ENCODE measurements at regions not wholly inside any gene's neighbourhood (a gene's known extent, or its start where the extent isn't known, plus 50 kb on each side); places are given as distances from the start of the nearest gene placed in this dataset.

- no peak overlapping the region for H3K4me3 ChIP-seq (ENCODE audit: low read depth, low read length)
- no peak for TF ChIP-seq CTCF (IDR thresholded peaks at IDR 0.05; ENCODE audit: low read depth, low read length)
Measured at GRCh38 chr20:50400705-50401586, 109.2 kb upstream of the PTPN1 start.

- H3K4me3 ChIP-seq (ENCODE audit: low read depth, low read length) = no peak overlapping the region
- TF ChIP-seq CTCF (IDR thresholded peaks at IDR 0.05; ENCODE audit: low read depth, low read length) = no peak
Measured at GRCh38 chr20:50401587-50402418, 108.4 kb upstream of the PTPN1 start.

GRCh38 chr20:50403565-50404418 is 106.4 kb upstream of the PTPN1 start:
- H3K4me3 ChIP-seq (ENCODE audit: low read depth, low read length) = no peak overlapping the region
- TF ChIP-seq CTCF (IDR thresholded peaks at IDR 0.05; ENCODE audit: low read depth, low read length) = no peak

GRCh38 chr20:50404419-50405234 is 105.6 kb upstream of the PTPN1 start:
- TF ChIP-seq CTCF (IDR thresholded peaks at IDR 0.05; ENCODE audit: low read depth, low read length) = no peak
- no peak overlapping the region for H3K4me3 ChIP-seq (ENCODE audit: low read depth, low read length)

- no peak overlapping the region for H3K4me3 ChIP-seq (ENCODE audit: low read depth, low read length)
- TF ChIP-seq CTCF (IDR thresholded peaks at IDR 0.05; ENCODE audit: low read depth, low read length) = no peak
Measured at GRCh38 chr20:50405235-50405914, 104.8 kb upstream of the PTPN1 start.

Measured in WI38 (cell line).